Gastroesophageal sphincter (tissue), 3 donors: ENCODE measurements at regions not wholly inside any gene's neighbourhood (a gene's known extent, or its start where the extent isn't known, plus 50 kb on each side); places are given as distances from the start of the nearest gene placed in this dataset.

Source experiments
- CTCF ChIP-seq, 4 experiments: fragments of 200-600 bp in 2 of 4; fragments of 450-650 bp in 2 of 4; sonication (generic) in 1 of 4; IDR thresholded peaks; one replicate each; pipeline ENCODE4 v1.5.1; 2017 to 2019; ENCODE audit warnings: antibody characterized with exemption in 4 of 4, mild to moderate bottlenecking in 2 of 4, moderate library complexity in 2 of 4
- EP300 ChIP-seq: sonication (generic); formaldehyde crosslinking; IDR thresholded peaks from one replicate; pipeline ENCODE4 v1.6.1; 2017; ENCODE audit warnings: antibody characterized with exemption, mild to moderate bottlenecking
- POLR2A ChIP-seq, 2 donors: fragments of 450-650 bp; IDR thresholded peaks; one replicate each; pipeline ENCODE4 v1.6.1; 2017; ENCODE audit warnings: antibody characterized with exemption in 2 of 2, mild to moderate bottlenecking in 2 of 2, moderate library complexity in 1 of 2

GRCh38 chr18:78414302-78414701 is 565.3 kb upstream of the SALL3 start:
- TF ChIP-seq EP300 (no peak), POLR2A (IDR thresholded peaks at IDR 0.05) (no peak), CTCF (IDR thresholded peaks at IDR 0.05) (no peak)
